ENCODE measurements at regions not wholly inside any gene's neighbourhood (a gene's known extent, or its start where the extent isn't known, plus 50 kb on each side); places are given as distances from the start of the nearest gene placed in this dataset.
A peak's percentile ranks its signal among the peaks of the same experiment; 100 is the strongest.

- no peak for DNase-seq (ENCODE audit: low read depth, low spot score)
- no CpG with 5 or more reads among the region's 1 CpG for WGBS (ENCODE audit: insufficient coverage, insufficient read length)
- Histone ChIP-seq H3K9me3 (ENCODE audit: control insufficient read depth, insufficient read depth, low read length) (no peaks in the 10 kb centered on the region), H3K27me3 (ENCODE audit: control insufficient read depth, insufficient read depth, low read length) (no peaks in the 10 kb centered on the region), H3K4me1 (ENCODE audit: control insufficient read depth, insufficient read depth, low read length) (no peaks in the 10 kb centered on the region), H3K27ac (ENCODE audit: low read length) (no peak overlapping the region), H3K36me3 (ENCODE audit: control insufficient read depth, insufficient read depth, low read length) (no peaks in the 10 kb centered on the region), H3K4me3 (ENCODE audit: low read length) (no peak overlapping the region)
These were observed 390.3 kb downstream of the HHIPL2 start for GRCh38 chr1:222157612-222158011.

GRCh38 chr1:222140206-222140605 lies 398.3 kb upstream of the DUSP10 start:
- Histone ChIP-seq H3K27ac (ENCODE audit: low read length) (no peak overlapping the region), H3K27me3 (ENCODE audit: control insufficient read depth, insufficient read depth, low read length) (no peaks in the 10 kb centered on the region), H3K9me3 (ENCODE audit: control insufficient read depth, insufficient read depth, low read length) (no peaks in the 10 kb centered on the region), H3K4me1 (ENCODE audit: control insufficient read depth, insufficient read depth, low read length) (no peaks in the 10 kb centered on the region), H3K36me3 (ENCODE audit: control insufficient read depth, insufficient read depth, low read length) (no peaks in the 10 kb centered on the region), H3K4me3 (ENCODE audit: low read length) (no peak overlapping the region)
- WGBS (ENCODE audit: insufficient coverage, insufficient read length): no CpG with 5 or more reads among the region's 1 CpG
- DNase-seq (ENCODE audit: low read depth, low spot score): no peak

DNA sequence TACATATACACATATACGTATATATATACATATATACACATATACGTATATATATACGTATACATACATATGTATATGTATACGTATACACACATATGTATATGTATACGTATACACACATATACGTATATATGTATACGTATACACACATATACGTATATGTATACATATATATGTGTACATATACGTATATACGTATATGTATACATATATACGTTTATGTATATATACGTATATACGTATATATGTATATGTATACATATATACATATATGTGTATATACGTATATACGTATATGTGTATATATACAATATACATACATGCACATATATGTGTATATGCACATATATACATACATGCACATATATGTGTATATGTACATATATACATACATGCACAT lies 396.2 kb upstream of the DUSP10 start:
- no peak overlapping the region for H3K27ac ChIP-seq (ENCODE audit: low read length)
- H3K36me3 ChIP-seq (ENCODE audit: control insufficient read depth, insufficient read depth, low read length): no peaks in the 10 kb centered on the region
- H3K27me3 ChIP-seq (ENCODE audit: control insufficient read depth, insufficient read depth, low read length): no peaks in the 10 kb centered on the region
- no peak for DNase-seq (ENCODE audit: low read depth, low spot score)
- H3K9me3 ChIP-seq (ENCODE audit: control insufficient read depth, insufficient read depth, low read length): no peaks in the 10 kb centered on the region
- no peak overlapping the region for H3K4me3 ChIP-seq (ENCODE audit: low read length)
- no peaks in the 10 kb centered on the region for H3K4me1 ChIP-seq (ENCODE audit: control insufficient read depth, insufficient read depth, low read length)
- no CpG with 5 or more reads among the region's 15 CpGs for WGBS (ENCODE audit: insufficient coverage, insufficient read length)

DNA sequence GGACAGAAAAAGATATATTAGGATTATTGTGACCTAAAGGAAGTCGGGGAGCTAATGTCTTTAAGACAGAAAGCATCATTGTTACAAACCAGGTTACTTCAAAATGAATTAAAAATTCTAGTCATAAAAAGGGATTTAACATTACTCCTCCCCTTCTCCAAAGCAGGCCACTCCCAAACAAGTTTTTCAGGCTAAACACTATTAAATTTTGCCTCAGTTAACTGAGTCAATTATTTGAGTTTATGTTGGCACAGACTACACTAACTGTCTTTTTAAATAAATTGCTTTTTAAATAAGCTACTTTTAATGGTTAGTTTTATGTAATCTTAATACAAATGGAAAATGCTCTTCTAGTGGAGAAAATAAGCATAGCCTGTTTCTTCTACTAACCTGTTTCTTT lies 395.0 kb upstream of the DUSP10 start:
- Histone ChIP-seq H3K4me1 (ENCODE audit: control insufficient read depth, insufficient read depth, low read length) (no peaks in the 10 kb centered on the region), H3K4me3 (ENCODE audit: low read length) (no peak overlapping the region), H3K9me3 (ENCODE audit: control insufficient read depth, insufficient read depth, low read length) (no peaks in the 10 kb centered on the region), H3K27ac (ENCODE audit: low read length) (no peak overlapping the region), H3K36me3 (ENCODE audit: control insufficient read depth, insufficient read depth, low read length) (no peaks in the 10 kb centered on the region), H3K27me3 (ENCODE audit: control insufficient read depth, insufficient read depth, low read length) (no peaks in the 10 kb centered on the region)
- no CpG with 5 or more reads among the region's 1 CpG for WGBS (ENCODE audit: insufficient coverage, insufficient read length)
- no peak for DNase-seq (ENCODE audit: low read depth, low spot score)

DNA sequence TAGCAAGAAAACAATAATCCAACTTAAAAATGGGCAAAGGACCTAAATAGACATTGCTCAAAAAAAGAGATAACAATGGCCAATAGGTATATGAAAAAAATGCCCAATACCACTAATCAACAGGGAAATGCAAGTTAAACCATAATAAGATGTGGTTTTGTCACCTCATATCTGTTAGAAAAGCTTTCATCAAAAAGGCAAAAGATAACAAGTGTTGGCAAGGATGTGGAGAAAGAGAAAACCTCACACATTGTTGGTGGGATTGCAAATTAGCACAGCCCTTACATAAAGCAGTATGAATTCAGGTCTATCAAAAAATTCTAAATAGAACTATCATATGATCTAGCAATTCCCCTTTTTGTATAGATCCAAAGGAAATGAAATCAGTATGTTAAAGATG lies 387.2 kb upstream of the DUSP10 start:
- H3K36me3 ChIP-seq (ENCODE audit: control insufficient read depth, insufficient read depth, low read length): no peaks in the 10 kb centered on the region
- DNase-seq (ENCODE audit: low read depth, low spot score): no peak
- no peaks in the 10 kb centered on the region for H3K9me3 ChIP-seq (ENCODE audit: control insufficient read depth, insufficient read depth, low read length)
- H3K4me1 ChIP-seq (ENCODE audit: control insufficient read depth, insufficient read depth, low read length): no peaks in the 10 kb centered on the region
- no peak overlapping the region for H3K4me3 ChIP-seq (ENCODE audit: low read length)
- no peaks in the 10 kb centered on the region for H3K27me3 ChIP-seq (ENCODE audit: control insufficient read depth, insufficient read depth, low read length)
- H3K27ac ChIP-seq (ENCODE audit: low read length): no peak overlapping the region

GRCh38 chr1:222127526-222128152 lies 385.8 kb upstream of the DUSP10 start:
- Histone ChIP-seq H3K36me3 (ENCODE audit: control insufficient read depth, insufficient read depth, low read length) (no peaks in the 10 kb centered on the region), H3K27ac (ENCODE audit: low read length) (no peak overlapping the region), H3K9me3 (ENCODE audit: control insufficient read depth, insufficient read depth, low read length) (no peaks in the 10 kb centered on the region), H3K4me3 (ENCODE audit: low read length) (no peak overlapping the region), H3K4me1 (ENCODE audit: control insufficient read depth, insufficient read depth, low read length) (no peaks in the 10 kb centered on the region), H3K27me3 (ENCODE audit: control insufficient read depth, insufficient read depth, low read length) (no peaks in the 10 kb centered on the region)
- DNase-seq (ENCODE audit: low read depth, low spot score): no peak
- no CpG with 5 or more reads among the region's 3 CpGs for WGBS (ENCODE audit: insufficient coverage, insufficient read length)

DNA sequence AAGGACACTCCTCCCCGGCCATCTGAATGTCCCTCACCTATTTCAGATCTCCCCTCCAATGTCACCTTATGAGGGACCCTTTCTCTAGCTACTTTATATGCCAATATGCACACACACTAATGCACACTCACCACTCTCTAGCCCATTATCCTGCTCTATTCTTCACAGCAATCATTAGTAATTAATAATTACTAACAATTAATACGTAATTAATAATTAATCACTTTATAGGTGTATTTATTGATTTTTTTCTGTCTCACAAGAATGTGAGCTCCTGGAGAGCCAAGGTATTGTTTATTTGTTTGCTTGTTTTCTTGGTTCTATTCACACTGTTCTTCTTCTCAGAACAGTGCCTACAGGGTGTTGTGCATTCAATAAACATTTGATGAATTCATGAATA lies 385.2 kb upstream of the DUSP10 start:
- Histone ChIP-seq H3K36me3 (ENCODE audit: control insufficient read depth, insufficient read depth, low read length) (no peaks in the 10 kb centered on the region), H3K9me3 (ENCODE audit: control insufficient read depth, insufficient read depth, low read length) (no peaks in the 10 kb centered on the region), H3K27me3 (ENCODE audit: control insufficient read depth, insufficient read depth, low read length) (no peaks in the 10 kb centered on the region), H3K27ac (ENCODE audit: low read length) (no peak overlapping the region), H3K4me1 (ENCODE audit: control insufficient read depth, insufficient read depth, low read length) (no peaks in the 10 kb centered on the region), H3K4me3 (ENCODE audit: low read length) (no peak overlapping the region)
- DNase-seq (ENCODE audit: low read depth, low spot score): no peak
- WGBS (ENCODE audit: insufficient coverage, insufficient read length): 100% methylated on average over 1 of the region's 2 CpGs

GRCh38 chr1:222126052-222126451 lies 384.2 kb upstream of the DUSP10 start:
- no peak for DNase-seq (ENCODE audit: low read depth, low spot score)
- no peak overlapping the region for H3K27ac ChIP-seq (ENCODE audit: low read length)
- WGBS (ENCODE audit: insufficient coverage, insufficient read length): no CpG with 5 or more reads among the region's 4 CpGs
- no peaks in the 10 kb centered on the region for H3K36me3 ChIP-seq (ENCODE audit: control insufficient read depth, insufficient read depth, low read length)
- no peaks in the 10 kb centered on the region for H3K9me3 ChIP-seq (ENCODE audit: control insufficient read depth, insufficient read depth, low read length)
- no peaks in the 10 kb centered on the region for H3K4me1 ChIP-seq (ENCODE audit: control insufficient read depth, insufficient read depth, low read length)
- H3K4me3 ChIP-seq (ENCODE audit: low read length): no peak overlapping the region
- no peaks in the 10 kb centered on the region for H3K27me3 ChIP-seq (ENCODE audit: control insufficient read depth, insufficient read depth, low read length)

DNA sequence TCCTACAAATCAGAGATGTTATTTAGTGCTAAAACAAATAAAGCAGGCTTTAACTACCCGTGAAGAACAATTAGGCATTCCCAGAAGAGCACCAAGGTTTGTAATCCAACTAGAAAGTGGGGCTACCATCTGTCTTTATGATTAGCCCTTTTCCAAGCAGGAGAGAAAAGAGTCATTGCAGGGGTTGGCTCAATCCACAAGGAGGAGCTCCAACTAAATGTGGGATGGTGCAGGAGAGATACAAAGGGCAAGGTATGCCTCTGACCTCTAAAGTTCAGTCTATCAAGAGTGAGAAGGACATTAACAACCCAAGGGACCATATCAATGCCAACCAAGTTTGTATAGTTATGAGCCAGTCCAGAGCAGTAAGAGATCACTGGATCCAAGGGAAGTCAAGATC lies 382.7 kb upstream of the DUSP10 start:
- H3K4me3 ChIP-seq (ENCODE audit: low read length): no peak overlapping the region
- no peaks in the 10 kb centered on the region for H3K36me3 ChIP-seq (ENCODE audit: control insufficient read depth, insufficient read depth, low read length)
- no peaks in the 10 kb centered on the region for H3K4me1 ChIP-seq (ENCODE audit: control insufficient read depth, insufficient read depth, low read length)
- H3K27ac ChIP-seq (ENCODE audit: low read length): no peak overlapping the region
- DNase-seq (ENCODE audit: low read depth, low spot score): peak; percentile 16
- no CpG with 5 or more reads among the region's 1 CpG for WGBS (ENCODE audit: insufficient coverage, insufficient read length)
- no peaks in the 10 kb centered on the region for H3K27me3 ChIP-seq (ENCODE audit: control insufficient read depth, insufficient read depth, low read length)
- no peaks in the 10 kb centered on the region for H3K9me3 ChIP-seq (ENCODE audit: control insufficient read depth, insufficient read depth, low read length)

GRCh38 chr1:222123111-222123510 lies 381.2 kb upstream of the DUSP10 start:
- Histone ChIP-seq H3K27me3 (ENCODE audit: control insufficient read depth, insufficient read depth, low read length) (no peaks in the 10 kb centered on the region), H3K4me1 (ENCODE audit: control insufficient read depth, insufficient read depth, low read length) (no peaks in the 10 kb centered on the region), H3K9me3 (ENCODE audit: control insufficient read depth, insufficient read depth, low read length) (no peaks in the 10 kb centered on the region), H3K4me3 (ENCODE audit: low read length) (no peak overlapping the region), H3K27ac (ENCODE audit: low read length) (no peak overlapping the region), H3K36me3 (ENCODE audit: control insufficient read depth, insufficient read depth, low read length) (no peaks in the 10 kb centered on the region)
- DNase-seq (ENCODE audit: low read depth, low spot score): no peak
- WGBS (ENCODE audit: insufficient coverage, insufficient read length): no CpG with 5 or more reads among the region's 2 CpGs

GRCh38 chr1:222117809-222118208 lies 375.9 kb upstream of the DUSP10 start:
- no peaks in the 10 kb centered on the region for H3K4me1 ChIP-seq (ENCODE audit: control insufficient read depth, insufficient read depth, low read length)
- DNase-seq (ENCODE audit: low read depth, low spot score): no peak
- H3K27ac ChIP-seq (ENCODE audit: low read length): no peak overlapping the region
- WGBS (ENCODE audit: insufficient coverage, insufficient read length): no CpG with 5 or more reads among the region's 2 CpGs
- H3K9me3 ChIP-seq (ENCODE audit: control insufficient read depth, insufficient read depth, low read length): no peaks in the 10 kb centered on the region
- H3K27me3 ChIP-seq (ENCODE audit: control insufficient read depth, insufficient read depth, low read length): no peaks in the 10 kb centered on the region
- no peak overlapping the region for H3K4me3 ChIP-seq (ENCODE audit: low read length)
- no peaks in the 10 kb centered on the region for H3K36me3 ChIP-seq (ENCODE audit: control insufficient read depth, insufficient read depth, low read length)

Data from iPS DF 6.9 (cell line).